Peyer's patch (tissue), 4 donors: ENCODE measurements at regions not wholly inside any gene's neighbourhood (a gene's known extent, or its start where the extent isn't known, plus 50 kb on each side); places are given as distances from the start of the nearest gene placed in this dataset.

Experiments
- CTCF ChIP-seq, 6 experiments: fragments of 450-650 bp in 4 of 6; fragments of 200-600 bp in 2 of 6; sonication (generic) in 1 of 6; IDR thresholded peaks; one replicate each; pipeline ENCODE4 v1.5.1; 2017 to 2019; ENCODE audit warnings: antibody characterized with exemption in 6 of 6, mild to moderate bottlenecking in 3 of 6, moderate library complexity in 1 of 6
- POLR2A ChIP-seq, 2 donors: fragments of 450-650 bp; IDR thresholded peaks; one replicate each; pipeline ENCODE4 v1.5.1; 2017; ENCODE audit warnings: antibody characterized with exemption in 2 of 2, mild to moderate bottlenecking in 2 of 2, moderate library complexity in 2 of 2

DNA sequence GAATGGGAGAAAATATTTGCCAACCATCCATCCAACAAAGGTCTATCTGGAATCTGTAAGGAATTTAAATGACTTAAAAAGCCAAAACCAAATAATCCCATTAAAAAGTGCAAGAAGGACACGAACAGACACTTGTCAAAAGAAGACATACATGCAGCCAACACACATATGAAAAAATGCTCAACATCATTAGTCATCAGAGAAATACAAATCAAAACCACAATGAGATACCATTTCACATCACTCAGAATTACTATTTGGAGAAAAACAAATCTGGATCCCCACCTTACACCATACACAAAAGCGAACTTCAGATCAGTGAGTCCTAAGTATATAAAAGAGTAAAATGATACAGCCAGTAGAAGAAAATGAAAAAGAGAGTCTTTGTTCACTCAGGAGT is 58.6 kb upstream of the MNS1 start:
- no peak for TF ChIP-seq CTCF (IDR thresholded peaks at IDR 0.05)
- TF ChIP-seq POLR2A (IDR thresholded peaks at IDR 0.05): no peak
